PC-3 (cell line): ENCODE measurements at regions not wholly inside any gene's neighbourhood (a gene's known extent, or its start where the extent isn't known, plus 50 kb on each side); places are given as distances from the start of the nearest gene placed in this dataset.

ENCODE experiments used
- ATAC-seq: fragments of 200-7000 bp; cut with Tn5 transposase; 2 replicates; pipeline ENCODE4 v1.9.1; 2020; ENCODE audit warnings: mild to moderate bottlenecking, moderate library complexity
- BruUV-seq: library from RNA; stranded (reverse); fragments of 400-500 nt; replicated peaks from 2 replicates; lab custom pipeline; 2021; lab: Mats Ljungman, UMichigan
- CTCF ChIA-PET: fragments of 300-600 bp; sonication (Branson Sonifier 250); formaldehyde crosslinking; loops from one replicate; lab custom pipeline; 2022; ENCODE audit warnings: antibody characterized with exemption; lab: Charles Lee
- POLR2A ChIA-PET: fragments of 300-600 bp; sonication (Branson Sonifier 250); formaldehyde crosslinking; loops from one replicate; lab custom pipeline; 2022; ENCODE audit warnings: antibody characterized with exemption; ENCODE audit not compliant: unreplicated experiment; lab: Charles Lee
- DNase-seq: peaks from one replicate; pipeline ENCODE4 v3.0.0-alpha.2; 2015
- H2AFZ ChIP-seq: fragments of 300-600 bp; sonication (generic); 2 replicates; pipeline ENCODE4 v1.6.0; 2016; ENCODE audit warnings: antibody characterized with exemption, low read length
- H3F3A ChIP-seq: fragments of 300-600 bp; sonication (generic); one replicate; pipeline ENCODE4 v1.6.0; 2017; ENCODE audit warnings: antibody characterized with exemption, low read length, control low read depth, mild to moderate bottlenecking; ENCODE audit not compliant: unreplicated experiment
- H3K27ac ChIP-seq: fragments of 300-600 bp; sonication (generic); 2 replicates; pipeline ENCODE4 v1.5.1; 2016; ENCODE audit warnings: mild to moderate bottlenecking, low read length
- H3K27me3 ChIP-seq: fragments of 300-600 bp; sonication (generic); 2 replicates; pipeline ENCODE4 v1.6.1; 2016; ENCODE audit warnings: low read length, mixed read lengths
- H3K36me3 ChIP-seq: fragments of 300-600 bp; sonication (generic); 2 replicates; pipeline ENCODE4 v1.6.1; 2016; ENCODE audit warnings: low read depth, mixed run types, low read length, mixed read lengths
- H3K4me1 ChIP-seq: fragments of 300-600 bp; sonication (generic); 2 replicates; pipeline ENCODE4 v1.5.1; 2016; ENCODE audit warnings: low read length; ENCODE audit not compliant: insufficient read depth
- H3K4me2 ChIP-seq: fragments of 300-600 bp; sonication (generic); 2 replicates; pipeline ENCODE4 v1.6.0; 2016; ENCODE audit warnings: low read length
- H3K4me3 ChIP-seq: fragments of 300-600 bp; sonication (generic); 2 replicates; pipeline ENCODE4 v1.5.1; 2016; ENCODE audit warnings: mild to moderate bottlenecking, low read length, mixed read lengths
- H3K79me2 ChIP-seq: fragments of 300-600 bp; sonication (generic); 2 replicates; pipeline ENCODE4 v1.6.1; 2017; ENCODE audit warnings: low read length, mixed read lengths
- H3K9ac ChIP-seq: fragments of 300-600 bp; sonication (generic); 2 replicates; pipeline ENCODE4 v1.6.0; 2016; ENCODE audit warnings: mild to moderate bottlenecking, low read length
- H3K9me2 ChIP-seq: fragments of 300-600 bp; sonication (generic); replicated peaks from 2 replicates; pipeline ENCODE4 v1.6.1; 2016; ENCODE audit warnings: mixed run types, low read length, mixed read lengths
- H3K9me3 ChIP-seq: fragments of 300-600 bp; sonication (generic); 2 replicates; pipeline ENCODE4 v1.6.1; 2016; ENCODE audit warnings: low read length, mixed read lengths
- H4K20me1 ChIP-seq: fragments of 300-600 bp; sonication (generic); 2 replicates; pipeline ENCODE4 v1.6.1; 2016; ENCODE audit warnings: low read length, mixed read lengths
- CTCF ChIP-seq: fragments of 300-600 bp; sonication (generic); conservative IDR thresholded peaks from 2 replicates; pipeline ENCODE4 v1.5.1; 2017; ENCODE audit warnings: antibody characterized with exemption, low read depth, mild to moderate bottlenecking, low read length
- EZH2 ChIP-seq: fragments of 300-600 bp; sonication (generic); IDR thresholded peaks from one replicate; pipeline ENCODE4 v1.6.1; 2017; ENCODE audit warnings: antibody characterized with exemption, mild to moderate bottlenecking, low read length; ENCODE audit not compliant: unreplicated experiment
- EZH2phosphoT487 ChIP-seq: fragments of 300-600 bp; sonication (generic); IDR thresholded peaks from 2 replicates; pipeline ENCODE4 v1.6.1; 2018; ENCODE audit warnings: mild to moderate bottlenecking, antibody characterized with exemption, low read length, borderline replicate concordance
- intact Hi-C: fragments of 100-400 bp; cut with micrococcal nuclease; formaldehyde crosslinking; loops from 2 replicates; pipeline ENCODE4 v1.9.0; 2023

GRCh38 chr6:157756708-157757429 lies 66.2 kb upstream of the SNX9 start:
- Histone ChIP-seq H3K4me3 (peak overlapping the region; percentile 27; the same call in 1 of the 2 replicates), H2AFZ (peak overlapping the region; percentile 81), H4K20me1 (no peaks in the 10 kb centered on the region), H3K36me3 (no peaks in the 10 kb centered on the region), H3K4me1 (peaks cover 33% of the 10 kb centered on the region), H3K9me3 (no peaks in the 10 kb centered on the region), H3K9me2 (no peaks in the 10 kb centered on the region), H3F3A (peaks cover 5% of the 10 kb centered on the region), H3K79me2 (no peaks in the 10 kb centered on the region), H3K27me3 (no peaks in the 10 kb centered on the region), H3K4me2 (peak overlapping the region; percentile 73), H3K27ac (no peak overlapping the region), H3K9ac (no peak overlapping the region)
- CTCF ChIA-PET, result interaction anchor here (0.5 to 0.7 kb wide), 6 partner anchors 14 to 442 kb away, joined by 3 to 5 read pairs (median 4); no protein-coding TSS in a partner anchor
- TF ChIP-seq EZH2 (no peak), CTCF (peak; percentile 79)
- POLR2A ChIA-PET, result no interaction called here
- DNase-seq (peak; percentile 83), ATAC-seq (peak; percentile 49)
- BruUV-seq, result no TSS peak
- intact Hi-C loops, result loop anchor here (1.0 to 5.0 kb wide), 3 partner anchors 116 to 190 kb away; no protein-coding TSS in a partner anchor

GRCh38 chr6:157757430-157758403 lies 65.3 kb upstream of the SNX9 start:
- DNase-seq, result no peak
- no peak for ATAC-seq
- intact Hi-C loops, result loop anchor here (2.0 to 5.0 kb wide), 2 partner anchors 115 to 145 kb away; no protein-coding TSS in a partner anchor
- peaks cover 5% of the 10 kb centered on the region for H3F3A ChIP-seq
- POLR2A ChIA-PET, result no interaction called here
- H3K27me3 ChIP-seq, result no peaks in the 10 kb centered on the region
- no peaks in the 10 kb centered on the region for H3K9me2 ChIP-seq
- H3K4me3 ChIP-seq, result no peak overlapping the region
- H3K79me2 ChIP-seq, result no peaks in the 10 kb centered on the region
- H2AFZ ChIP-seq, result no peak overlapping the region
- TF ChIP-seq CTCF, result no peak
- TF ChIP-seq EZH2phosphoT487, result no peak
- no peak for TF ChIP-seq EZH2
- H3K27ac ChIP-seq, result no peak overlapping the region
- BruUV-seq, result no TSS peak
- CTCF ChIA-PET, result interaction anchor here (0.5 to 0.7 kb wide), 5 partner anchors 13 to 443 kb away, joined by 3 to 5 read pairs (median 4); no protein-coding TSS in a partner anchor
- no peaks in the 10 kb centered on the region for H3K36me3 ChIP-seq
- no peaks in the 10 kb centered on the region for H3K9me3 ChIP-seq
- H3K4me1 ChIP-seq, result peaks cover 41% of the 10 kb centered on the region
- no peak overlapping the region; the same call in 1 of the 2 replicates for H3K4me2 ChIP-seq
- no peaks in the 10 kb centered on the region for H4K20me1 ChIP-seq
- no peak overlapping the region for H3K9ac ChIP-seq
